AG08395 (cell line): ENCODE measurements at regions not wholly inside any gene's neighbourhood (a gene's known extent, or its start where the extent isn't known, plus 50 kb on each side); places are given as distances from the start of the nearest gene placed in this dataset.

Experiments used
- DNase-seq: peaks from one replicate; pipeline ENCODE4 v3.0.0; 2012; ENCODE audit warnings: mixed read lengths, low spot score

DNA sequence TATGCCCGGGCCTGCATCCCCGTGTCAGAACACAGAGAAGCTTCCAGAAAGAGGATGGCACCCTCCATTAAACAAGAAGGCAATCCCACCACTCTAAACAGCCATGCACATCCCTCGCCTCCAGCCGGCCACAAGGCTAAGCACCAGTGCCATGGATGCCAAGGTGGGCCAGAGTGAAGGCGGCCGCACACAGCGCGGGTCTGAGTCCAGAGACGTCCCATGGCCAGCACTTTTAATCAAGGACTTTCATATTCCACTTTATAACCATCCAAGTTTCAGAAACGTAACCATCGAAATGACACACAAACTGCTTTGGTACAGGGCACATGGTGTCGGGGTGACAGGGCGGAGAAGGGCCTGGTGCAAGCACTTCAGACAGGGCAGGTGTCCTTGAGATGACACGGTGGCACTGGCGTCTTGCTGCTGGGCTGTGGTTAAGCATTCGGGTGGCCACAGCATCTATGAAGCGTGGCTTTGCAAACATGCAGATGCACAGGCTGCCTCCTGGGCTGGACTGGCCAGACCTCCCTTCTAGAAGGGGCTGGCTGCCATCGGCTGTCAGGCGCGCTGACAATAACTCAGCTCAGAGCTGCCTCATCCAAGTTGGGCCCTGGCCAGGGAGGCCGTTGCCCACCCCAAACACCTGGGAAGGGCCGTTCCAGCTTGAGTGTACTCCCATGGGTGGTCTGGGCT lies 117.2 kb downstream of the RFLNA start:
- DNase-seq, result peak; percentile 12

DNA sequence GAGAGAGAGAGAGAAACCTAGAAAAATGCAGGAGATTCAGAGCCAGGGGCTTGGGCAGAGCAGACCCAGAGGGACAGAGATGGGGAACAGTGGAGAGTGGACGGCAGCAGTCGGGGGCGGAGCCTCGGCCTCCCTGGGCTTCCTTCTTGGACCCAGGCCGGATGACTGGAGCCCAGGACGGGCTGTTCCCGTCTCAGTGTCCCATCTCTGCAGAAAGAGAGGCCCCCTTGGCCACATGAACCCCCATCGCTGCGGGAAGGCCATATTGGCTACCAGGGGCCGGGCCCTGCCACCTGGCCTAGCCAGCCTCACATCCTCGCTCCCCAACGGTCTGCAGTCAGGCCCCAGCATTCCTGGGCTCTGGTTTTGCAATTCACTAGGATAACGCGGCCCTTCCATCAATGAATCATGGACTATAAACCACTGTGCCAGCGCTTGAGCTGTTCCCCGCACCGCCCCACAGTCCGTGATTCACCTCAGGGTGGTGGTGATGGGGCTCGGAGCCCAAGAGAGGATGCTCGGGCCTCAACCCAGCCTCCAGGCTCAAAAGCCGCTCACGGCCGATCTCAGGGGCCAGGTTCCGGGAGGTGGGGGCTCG lies 116.5 kb downstream of the RFLNA start:
- peak; percentile 98 for DNase-seq

DNA sequence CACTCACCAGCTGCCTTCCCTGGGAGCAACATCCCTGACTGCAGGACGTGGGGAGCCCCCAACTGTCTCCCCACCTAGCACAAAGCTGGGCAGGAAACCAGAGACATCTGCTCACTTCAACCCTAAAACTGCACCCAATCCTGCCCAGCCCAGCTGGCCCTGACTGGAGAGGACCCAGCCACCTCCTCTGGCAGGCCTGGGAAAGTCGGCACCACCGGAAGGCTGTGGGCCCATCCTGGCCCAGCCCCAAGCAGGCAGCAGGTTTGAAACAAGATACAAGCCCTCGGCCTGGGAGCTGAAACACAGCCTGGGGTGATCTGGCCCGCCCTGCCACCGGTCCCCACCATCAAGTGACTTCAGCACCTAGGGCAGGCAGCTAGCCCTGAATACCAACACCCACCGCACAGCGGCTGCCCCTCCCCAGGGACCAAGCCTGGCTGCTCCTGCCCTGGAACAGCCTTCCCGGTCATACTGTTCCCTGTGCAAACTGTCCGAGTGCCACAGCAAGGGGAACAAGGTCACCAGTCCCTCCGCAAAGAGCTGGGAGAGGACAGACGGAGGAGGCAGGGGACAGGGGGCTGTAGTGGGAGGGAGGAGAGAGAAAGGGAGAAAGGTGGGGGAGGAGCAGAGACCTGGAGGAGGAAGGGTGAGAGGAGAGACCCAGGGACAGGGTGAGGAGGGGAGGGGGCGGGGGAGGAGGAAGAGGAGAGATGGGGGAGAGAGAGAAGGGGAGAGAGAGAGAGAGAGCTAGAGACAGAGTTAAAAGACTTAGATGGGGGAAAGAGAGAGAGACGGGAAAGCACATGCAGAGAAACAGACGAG lies 115.7 kb downstream of the RFLNA start:
- DNase-seq, result no peak

DNA sequence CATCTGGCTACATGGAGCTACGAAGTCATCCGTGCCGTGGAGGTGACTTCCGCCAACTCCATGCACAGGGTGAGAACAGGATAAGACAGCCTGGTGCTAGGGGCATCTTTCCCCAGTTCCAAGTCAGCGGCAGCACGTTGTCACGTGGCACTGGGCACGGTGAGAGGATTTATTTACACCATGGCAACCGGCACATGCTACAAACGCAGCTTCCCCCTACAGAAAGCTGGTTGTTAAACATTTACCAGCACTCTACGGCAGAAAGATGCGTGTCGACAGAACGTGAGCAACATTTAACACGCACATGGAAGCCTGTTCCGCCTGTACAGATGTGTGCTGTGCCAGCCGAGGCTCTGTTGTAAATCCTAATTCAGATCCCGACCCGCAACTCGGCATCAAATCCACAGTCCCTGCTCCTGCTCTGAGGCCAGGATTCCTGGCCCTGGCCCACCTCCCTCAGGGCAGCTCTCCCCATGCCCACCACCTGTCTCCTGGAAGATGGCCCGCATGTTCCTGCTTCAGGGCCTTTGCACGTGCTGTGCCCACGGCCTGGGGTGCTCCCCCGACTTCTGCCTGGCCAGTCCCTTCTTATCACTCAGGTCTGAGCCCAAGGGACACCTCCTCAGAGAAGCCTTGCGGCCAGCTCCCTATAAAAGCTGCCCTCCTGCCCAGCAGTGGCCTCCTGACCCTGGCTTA lies 114.1 kb downstream of the RFLNA start:
- DNase-seq, result no peak

DNA sequence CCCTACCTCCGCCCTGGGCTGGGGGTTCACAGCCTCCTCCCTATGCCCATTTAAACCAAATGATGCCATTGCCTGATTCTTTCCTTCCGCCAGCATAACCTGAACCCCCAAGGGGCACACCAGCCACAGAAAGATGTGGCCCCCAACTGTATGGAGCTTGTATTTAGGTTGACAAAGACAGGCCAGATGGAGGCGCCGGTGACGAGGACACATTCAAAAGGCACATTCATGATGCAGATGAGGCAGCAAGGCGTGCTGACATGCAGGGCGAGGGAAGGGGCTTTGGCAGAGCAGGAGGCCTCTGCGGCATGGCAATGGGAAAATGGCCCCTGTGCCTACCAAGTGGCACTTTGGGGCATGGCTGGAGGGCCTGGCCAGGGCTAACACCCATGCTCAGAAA lies 112.2 kb downstream of the RFLNA start:
- no peak for DNase-seq

DNA sequence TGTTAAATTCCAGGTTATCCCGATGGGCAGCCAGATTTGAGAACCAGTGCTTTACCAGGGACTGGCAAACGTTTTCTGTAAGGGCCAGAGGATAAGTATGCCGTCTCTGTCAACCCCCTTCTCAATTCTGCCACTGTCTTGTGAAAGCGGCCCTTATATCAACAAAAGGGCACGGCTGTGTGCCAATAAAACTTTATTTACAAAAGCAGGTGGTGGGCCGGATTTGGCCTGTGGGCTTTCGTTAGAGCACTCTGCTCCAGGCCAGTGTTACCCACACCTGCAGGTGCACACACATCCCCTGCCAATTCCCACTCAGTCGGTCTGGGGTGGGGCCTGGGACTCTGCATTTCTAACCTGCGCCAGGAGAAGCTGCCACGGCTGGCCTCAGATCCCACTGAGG lies 111.2 kb downstream of the RFLNA start:
- no peak for DNase-seq

DNA sequence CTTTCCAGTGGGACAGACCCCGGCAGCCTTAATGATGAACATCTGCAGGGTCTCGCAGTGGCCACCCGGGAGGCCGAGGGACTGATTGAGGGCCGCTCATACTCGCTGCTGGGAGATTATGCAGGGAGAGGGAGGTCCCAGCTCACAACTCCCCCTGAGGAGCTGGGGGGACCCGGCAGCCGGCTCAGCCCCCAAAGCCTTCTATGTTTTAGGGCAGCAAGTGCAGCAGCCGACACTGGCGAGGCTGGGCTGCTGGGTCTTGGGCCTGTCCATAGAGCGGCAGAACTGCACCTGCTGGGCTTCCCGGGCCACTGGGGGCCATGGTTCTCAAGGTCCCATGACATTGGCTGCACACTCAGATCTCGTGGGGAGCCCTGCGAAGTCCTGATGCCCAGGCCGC lies 110.7 kb downstream of the RFLNA start:
- no peak for DNase-seq

DNA sequence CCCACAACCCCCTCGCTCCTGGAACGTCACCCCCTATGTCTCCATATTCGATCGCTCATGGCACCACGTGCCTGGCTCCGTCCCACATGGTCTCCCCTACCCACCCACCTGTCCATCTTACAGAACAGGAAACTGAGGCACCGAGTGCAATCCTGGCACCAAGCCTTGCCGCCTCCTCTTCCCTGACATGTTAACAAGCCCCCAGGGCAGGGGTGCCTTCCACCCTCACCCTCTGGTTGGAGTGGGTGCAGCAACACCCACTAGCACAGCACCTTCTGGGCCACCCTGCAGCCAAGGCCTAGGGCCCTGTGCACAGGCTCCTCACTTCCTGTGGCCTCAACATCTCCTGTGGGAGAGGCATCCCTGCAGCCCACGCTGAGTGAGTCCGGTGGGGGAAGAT lies 110.3 kb downstream of the RFLNA start:
- DNase-seq, result no peak

DNA sequence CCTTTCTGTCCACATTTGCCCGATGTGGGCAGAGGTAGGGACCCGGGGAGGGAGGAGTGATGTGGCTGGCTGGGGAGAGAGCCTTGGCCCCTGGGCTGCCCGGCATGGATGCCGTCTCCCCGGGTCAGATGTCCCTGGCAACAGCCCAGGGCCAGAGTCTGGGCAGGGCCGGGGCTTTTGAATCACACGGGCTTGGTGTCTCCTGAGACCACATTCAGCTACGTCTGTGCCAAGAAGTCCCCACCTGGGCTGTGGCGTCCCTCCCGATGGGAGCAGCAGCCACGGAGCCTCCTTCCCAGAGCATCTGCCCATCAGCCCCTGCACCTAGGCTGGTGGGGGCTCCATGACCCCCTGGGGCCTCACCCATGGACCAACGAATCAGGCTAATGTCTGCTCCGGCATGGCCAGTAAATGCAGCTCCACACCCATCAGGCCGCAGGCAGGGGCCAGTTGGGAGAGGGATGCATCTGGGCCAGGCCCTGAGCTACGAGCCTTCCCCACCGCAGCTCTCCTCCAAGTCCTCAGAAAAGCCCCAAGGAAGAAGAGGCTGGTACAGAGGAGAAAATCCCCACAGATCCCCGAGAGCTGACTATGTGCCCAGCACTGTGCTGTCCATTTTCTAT lies 109.4 kb downstream of the RFLNA start:
- peak; percentile 38 for DNase-seq

DNA sequence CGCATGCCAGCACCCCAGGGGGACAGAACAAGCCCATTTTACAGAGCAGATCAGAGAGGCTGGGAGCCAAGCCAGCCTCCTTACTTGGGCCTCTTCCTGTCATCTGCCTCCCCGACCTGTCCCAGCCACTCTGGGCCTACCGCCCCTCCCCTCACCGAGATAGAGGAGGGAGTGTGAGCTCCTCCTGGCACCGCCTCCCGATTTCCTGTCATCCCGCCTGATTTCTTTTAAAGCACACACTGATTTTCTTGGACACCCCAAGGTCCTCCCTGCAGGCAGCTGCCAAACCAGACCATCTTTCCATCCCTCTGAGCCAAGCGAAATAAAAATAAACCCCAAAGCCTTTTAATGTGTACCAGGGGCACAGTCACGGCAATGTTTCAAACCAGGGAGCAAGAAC lies 108.4 kb downstream of the RFLNA start:
- no peak for DNase-seq

DNA sequence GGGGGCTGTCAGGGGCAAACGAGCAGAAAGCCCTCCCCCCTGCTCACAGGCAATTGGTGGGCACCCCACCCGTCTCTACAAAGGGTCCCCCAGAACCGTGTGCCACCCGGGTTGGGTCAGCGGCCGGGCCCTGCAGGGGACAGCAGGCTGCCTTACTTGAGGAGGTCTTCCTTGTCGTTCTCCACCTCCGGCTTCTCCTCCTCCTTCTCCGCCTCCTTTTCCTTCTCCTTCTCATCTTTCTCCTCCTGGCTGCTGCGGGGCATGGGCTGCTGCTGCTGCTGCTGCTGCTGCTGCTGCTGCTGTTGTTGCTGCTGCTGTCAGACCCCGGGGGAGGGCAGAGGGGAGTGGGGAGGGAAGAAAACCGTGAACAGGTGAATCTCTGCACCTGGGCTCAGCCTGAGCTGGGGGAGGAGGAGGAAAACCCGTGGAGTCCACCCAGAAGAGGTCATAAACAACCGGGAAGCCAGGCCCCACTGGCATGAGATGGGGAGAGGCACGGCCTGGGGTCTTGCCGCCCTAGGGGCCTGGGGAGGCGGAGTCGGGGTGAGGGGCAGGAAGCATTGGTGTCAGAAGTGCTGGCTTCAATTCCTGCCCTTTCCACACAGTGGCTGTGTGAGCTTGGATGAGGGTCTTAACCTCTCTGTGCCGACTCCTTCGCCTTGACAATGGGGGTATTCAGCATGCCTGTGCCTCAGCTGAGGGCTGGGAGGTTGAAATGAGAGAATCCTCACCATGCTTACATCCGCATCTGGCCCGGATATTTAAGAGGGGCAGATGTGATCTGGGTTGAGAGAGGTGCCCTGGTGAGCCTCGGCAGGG lies 107.6 kb downstream of the RFLNA start:
- no peak for DNase-seq

DNA sequence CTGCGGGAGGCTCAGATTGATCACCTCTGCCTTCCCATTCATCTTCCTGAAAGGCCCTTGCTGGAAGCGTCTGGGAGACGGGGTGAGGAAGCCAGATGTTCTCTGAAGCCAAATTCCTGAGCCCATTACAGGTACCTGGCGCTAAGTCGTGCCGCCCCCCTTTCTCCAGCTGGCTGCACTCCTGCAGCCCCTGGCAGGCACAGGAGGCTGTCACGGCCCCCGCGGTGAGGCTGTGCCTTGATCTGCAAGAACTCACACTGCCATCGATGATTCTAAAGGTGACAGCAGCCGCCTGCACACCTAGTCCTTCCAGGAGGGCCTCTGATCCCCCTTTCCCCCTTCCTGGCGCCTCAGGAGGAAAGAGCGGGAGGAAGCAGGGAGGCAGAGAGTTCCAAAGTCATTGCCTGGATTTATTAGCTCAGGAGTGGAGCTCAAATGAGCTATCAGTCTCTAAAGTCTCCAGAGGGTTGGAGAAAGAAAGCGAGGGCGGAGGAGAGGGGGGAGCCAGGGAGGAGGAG lies 106.9 kb downstream of the RFLNA start:
- no peak for DNase-seq

DNA sequence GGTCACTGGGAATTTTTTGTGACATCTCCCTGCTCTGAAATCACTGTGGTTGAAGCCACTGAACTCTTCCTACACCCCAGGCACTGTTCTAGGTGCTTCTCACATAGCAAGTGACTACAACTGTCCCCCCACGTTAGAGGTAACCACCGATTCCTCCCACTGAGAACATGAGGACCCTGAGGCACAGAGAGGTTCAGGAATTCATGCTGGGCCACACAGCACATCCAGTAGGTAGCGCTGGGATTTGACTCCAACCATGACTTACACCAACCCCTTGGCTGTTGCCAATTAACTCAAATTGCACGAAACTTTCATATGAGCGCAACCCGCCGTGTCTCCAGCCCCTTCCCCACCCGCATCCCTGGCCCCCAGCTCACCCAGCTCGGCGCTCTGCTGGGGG lies 105.2 kb downstream of the RFLNA start:
- DNase-seq, result no peak

DNA sequence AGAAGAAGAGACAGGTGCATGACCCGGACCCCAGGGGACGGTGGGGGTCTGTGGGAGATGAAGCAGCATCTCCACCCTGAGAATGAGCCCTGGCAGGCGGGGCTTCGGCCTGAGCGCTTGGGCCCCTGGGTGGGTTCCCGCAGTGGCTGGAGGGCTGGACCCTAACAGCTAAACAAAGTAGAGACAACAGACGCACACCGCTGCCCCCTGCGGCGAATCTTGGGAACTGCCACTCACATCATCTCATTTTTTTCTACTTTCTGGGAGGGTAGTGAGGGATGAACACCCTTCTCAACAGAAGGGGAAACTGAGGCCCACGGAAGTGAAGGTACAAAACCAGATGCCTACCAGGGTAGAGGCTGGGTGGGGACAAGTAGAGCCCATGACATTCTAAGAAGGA lies 104.7 kb downstream of the RFLNA start:
- DNase-seq, result no peak

DNA sequence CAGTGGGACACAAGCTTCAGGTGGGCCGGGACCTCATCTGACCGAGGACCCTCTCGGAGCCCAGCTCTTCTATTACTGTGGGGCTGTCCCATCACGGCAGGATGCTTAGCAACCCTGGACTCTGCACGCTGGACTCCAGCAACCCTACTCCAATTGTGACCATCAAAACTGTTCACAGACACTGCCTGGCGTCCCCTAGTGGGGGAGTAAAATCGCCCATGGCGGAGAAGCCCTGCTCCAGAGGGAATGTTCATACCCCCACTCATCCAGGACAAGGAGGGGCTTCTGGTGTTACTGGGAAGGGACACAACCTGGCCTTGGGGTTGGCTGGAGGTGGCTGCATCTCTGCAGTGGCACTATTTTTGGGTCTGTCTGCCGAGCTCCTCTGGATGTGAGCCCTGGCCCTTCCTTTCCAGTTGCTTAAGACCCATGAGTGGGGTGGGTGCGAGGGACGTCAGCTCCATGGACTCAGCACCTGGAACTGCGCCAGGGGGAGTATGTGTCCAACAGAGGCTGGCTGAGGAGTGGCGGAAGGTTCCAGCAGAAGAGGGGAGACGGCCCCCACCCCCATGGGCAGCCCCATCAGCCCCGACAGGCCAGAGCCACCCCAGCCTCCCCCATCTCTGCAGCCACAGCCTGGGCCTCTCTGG lies 103.8 kb downstream of the RFLNA start:
- DNase-seq, result no peak

DNA sequence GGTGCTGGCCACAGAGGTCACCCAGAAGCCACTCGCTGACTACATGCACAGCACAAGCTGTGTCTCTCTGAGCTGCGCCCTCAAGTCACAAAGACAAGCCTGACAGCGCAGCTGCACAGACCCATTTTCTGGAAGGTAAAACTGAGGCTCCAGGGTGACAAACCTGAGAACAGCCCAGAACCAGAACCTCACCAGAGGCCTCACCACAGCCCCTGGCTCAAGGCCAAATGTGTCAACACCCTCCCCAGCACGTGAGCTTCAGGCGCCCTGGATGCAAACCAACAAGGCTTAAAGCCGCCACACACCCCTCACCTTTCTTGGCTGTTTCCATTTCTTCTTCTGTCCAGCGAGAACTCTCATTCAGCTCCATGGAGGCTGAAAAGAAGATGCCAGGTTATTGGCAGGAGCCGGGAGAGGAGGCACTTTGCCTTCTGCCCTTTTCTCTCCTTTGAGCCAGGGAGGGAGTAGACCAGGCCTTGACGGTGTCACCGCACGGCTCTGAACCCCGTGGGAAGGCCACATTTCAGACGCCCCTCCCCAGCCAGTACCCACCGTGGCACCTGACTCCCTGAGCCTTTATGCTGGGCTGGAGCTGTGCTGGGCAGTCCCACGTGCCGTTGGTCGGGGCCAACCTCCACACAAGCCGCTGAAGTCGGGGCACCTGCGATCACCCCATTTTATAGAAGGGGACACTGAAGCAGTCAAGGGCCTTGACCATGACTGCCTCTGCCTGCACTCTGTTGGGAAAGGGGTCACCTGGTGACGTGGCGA lies 103.1 kb downstream of the RFLNA start:
- no peak for DNase-seq

DNA sequence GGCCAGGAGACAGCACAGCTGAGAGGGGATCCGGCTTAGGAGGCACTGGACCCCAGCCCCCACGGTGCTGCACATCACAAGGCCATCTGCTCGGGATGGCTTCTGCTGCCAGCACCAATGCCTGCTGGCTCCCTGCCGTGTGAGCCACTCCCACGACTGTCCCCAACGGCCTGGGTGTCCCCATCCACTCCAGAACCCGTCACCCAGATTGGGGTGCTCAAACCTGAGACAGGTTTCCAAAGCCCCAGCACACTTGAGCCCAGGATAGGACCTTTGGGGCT lies 102.4 kb downstream of the RFLNA start:
- no peak for DNase-seq

DNA sequence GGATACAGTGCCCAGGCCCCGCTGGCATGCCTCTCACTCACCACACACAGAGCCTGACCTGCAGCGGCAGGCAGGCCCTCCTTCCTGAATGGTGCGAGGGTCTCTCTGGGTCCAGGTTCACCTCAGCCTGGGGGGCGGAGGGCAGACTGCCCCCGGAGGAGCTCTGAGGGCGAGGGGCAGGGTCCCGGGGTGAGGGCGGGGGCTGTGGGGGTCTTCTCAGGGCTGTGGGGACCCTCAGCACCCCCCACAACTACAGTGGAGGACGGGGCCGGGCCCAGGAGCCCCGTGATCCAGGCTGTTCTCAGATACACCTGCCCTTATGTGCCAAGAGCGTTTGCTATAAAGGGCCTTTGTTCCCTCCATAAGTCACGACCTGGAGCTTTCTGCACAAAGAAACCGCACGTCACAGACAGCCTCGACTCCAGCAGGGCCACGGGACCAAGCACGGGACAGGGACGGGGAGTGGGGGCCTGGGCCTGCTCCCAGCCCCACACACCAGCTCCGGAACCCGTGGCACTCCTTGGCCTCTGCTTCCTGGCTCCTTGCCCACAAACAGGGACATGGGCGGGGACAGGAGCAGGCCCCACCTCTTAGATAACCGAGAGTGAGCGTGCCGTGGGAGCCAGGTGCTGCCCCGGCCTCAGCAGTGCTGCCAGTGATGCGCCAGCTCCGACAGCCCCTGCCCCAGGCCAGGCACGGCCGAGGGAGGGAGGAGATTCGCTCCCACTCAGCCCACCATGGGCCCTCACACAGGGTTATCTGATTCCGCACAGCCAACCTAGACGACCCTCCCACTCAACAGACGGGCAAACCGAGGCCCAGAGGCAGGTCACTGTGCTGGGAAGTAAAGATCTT lies 101.9 kb downstream of the RFLNA start:
- no peak for DNase-seq

DNA sequence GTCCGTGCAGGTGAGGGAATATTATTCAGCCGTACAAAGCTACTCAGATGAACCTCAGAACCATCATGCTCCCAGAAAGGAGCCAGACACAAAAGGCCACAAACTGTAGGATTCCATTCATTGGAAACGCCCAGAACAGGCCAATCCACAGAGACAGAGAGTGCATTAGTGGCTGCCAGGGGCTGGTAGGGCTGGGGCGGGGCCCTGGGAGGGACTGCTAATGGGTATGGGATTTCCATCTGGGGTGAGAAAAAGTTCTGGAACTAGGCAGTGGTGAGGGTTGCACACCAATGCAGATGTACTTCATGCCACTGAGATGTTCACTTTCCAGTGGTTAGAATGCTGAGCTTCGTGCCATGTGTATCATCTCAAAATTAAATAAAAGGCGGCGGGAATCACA lies 101.1 kb downstream of the RFLNA start:
- no peak for DNase-seq
